ENCODE measurements at regions not wholly inside any gene's neighbourhood (a gene's known extent, or its start where the extent isn't known, plus 50 kb on each side); places are given as distances from the start of the nearest gene placed in this dataset.

- ChIA-PET POLR2A (no interaction called here), CTCF (interaction anchor here (0.6 kb wide), 2 partner anchors 40 to 298 kb away, joined by 3 read pairs; no protein-coding TSS in a partner anchor)
- Mint-ChIP-seq H3K4me3 (ENCODE audit: unreplicated experiment) (no peak overlapping the region), H3K4me1 (ENCODE audit: insufficient read depth, unreplicated experiment) (no peaks in the 10 kb centered on the region), H3K27me3 (ENCODE audit: insufficient read depth, unreplicated experiment) (no peaks in the 10 kb centered on the region), H3K36me3 (ENCODE audit: insufficient read depth, unreplicated experiment) (peaks cover 6% of the 10 kb centered on the region), H3K9me3 (ENCODE audit: unreplicated experiment) (no peaks in the 10 kb centered on the region), H3K27ac (ENCODE audit: low read depth, unreplicated experiment) (no peak overlapping the region)
- TF ChIP-seq CTCF (IDR thresholded peaks at IDR 0.05; ENCODE audit: unreplicated experiment), result no peak
- intact Hi-C loops (cut with micrococcal nuclease), result no loop called here
- BruUV-seq (replicated peaks), result no TSS peak
- no peak for DNase-seq (ENCODE audit: unreplicated experiment)
These were observed 76.0 kb upstream of the CDH10 start for GRCh38 chr5:24720743-24721142.

GRCh38 chr5:24714746-24715145 lies 70.0 kb upstream of the CDH10 start:
- no TSS peak for BruUV-seq (replicated peaks)
- Mint-ChIP-seq H3K4me3 (ENCODE audit: unreplicated experiment) (no peak overlapping the region), H3K27ac (ENCODE audit: low read depth, unreplicated experiment) (no peak overlapping the region), H3K9me3 (ENCODE audit: unreplicated experiment) (no peaks in the 10 kb centered on the region), H3K36me3 (ENCODE audit: insufficient read depth, unreplicated experiment) (no peaks in the 10 kb centered on the region), H3K4me1 (ENCODE audit: insufficient read depth, unreplicated experiment) (no peaks in the 10 kb centered on the region), H3K27me3 (ENCODE audit: insufficient read depth, unreplicated experiment) (no peaks in the 10 kb centered on the region)
- CTCF ChIA-PET, result no interaction called here
- intact Hi-C loops (cut with micrococcal nuclease), result no loop called here
- no peak for TF ChIP-seq CTCF (IDR thresholded peaks at IDR 0.05; ENCODE audit: unreplicated experiment)
- no peak for DNase-seq (ENCODE audit: unreplicated experiment)
- POLR2A ChIA-PET, result no interaction called here

DNA sequence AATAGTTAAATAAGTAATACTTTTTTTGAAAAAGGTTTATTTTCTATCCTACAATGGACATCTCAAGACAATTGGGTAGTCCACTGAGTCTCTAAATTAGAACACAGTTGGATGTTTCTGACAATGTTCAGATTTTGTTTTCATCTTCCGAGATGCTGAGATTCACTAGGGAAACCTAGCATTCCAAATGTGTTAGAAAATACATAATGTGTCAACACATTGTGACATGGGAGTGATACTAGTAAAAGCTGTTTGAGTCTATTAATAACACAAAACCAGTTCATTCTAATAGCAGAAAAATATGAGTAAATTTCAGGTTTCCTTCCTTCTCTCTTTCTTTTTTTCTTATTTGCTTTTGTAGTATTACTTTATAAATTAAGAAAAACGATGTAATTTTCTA lies 68.2 kb upstream of the CDH10 start:
- H3K4me1 Mint-ChIP-seq (ENCODE audit: insufficient read depth, unreplicated experiment), result no peaks in the 10 kb centered on the region
- H3K36me3 Mint-ChIP-seq (ENCODE audit: insufficient read depth, unreplicated experiment), result no peaks in the 10 kb centered on the region
- BruUV-seq (replicated peaks), result no TSS peak
- H3K27me3 Mint-ChIP-seq (ENCODE audit: insufficient read depth, unreplicated experiment), result no peaks in the 10 kb centered on the region
- POLR2A ChIA-PET, result no interaction called here
- no peak for DNase-seq (ENCODE audit: unreplicated experiment)
- no peak overlapping the region for H3K27ac Mint-ChIP-seq (ENCODE audit: low read depth, unreplicated experiment)
- no peaks in the 10 kb centered on the region for H3K9me3 Mint-ChIP-seq (ENCODE audit: unreplicated experiment)
- intact Hi-C loops (cut with micrococcal nuclease), result no loop called here
- no peak for TF ChIP-seq CTCF (IDR thresholded peaks at IDR 0.05; ENCODE audit: unreplicated experiment)
- no peak overlapping the region for H3K4me3 Mint-ChIP-seq (ENCODE audit: unreplicated experiment)
- CTCF ChIA-PET, result interaction anchor here (0.6 kb wide), 1 partner anchor 142 kb away, joined by 3 read pairs; no protein-coding TSS in a partner anchor

- no peaks in the 10 kb centered on the region for H3K4me1 Mint-ChIP-seq (ENCODE audit: insufficient read depth, unreplicated experiment)
- H3K4me3 Mint-ChIP-seq (ENCODE audit: unreplicated experiment), result no peak overlapping the region
- ChIA-PET POLR2A (no interaction called here), CTCF (no interaction called here)
- no TSS peak for BruUV-seq (replicated peaks)
- intact Hi-C loops (cut with micrococcal nuclease), result no loop called here
- TF ChIP-seq CTCF (IDR thresholded peaks at IDR 0.05; ENCODE audit: unreplicated experiment), result no peak
- H3K27ac Mint-ChIP-seq (ENCODE audit: low read depth, unreplicated experiment), result no peak overlapping the region
- H3K9me3 Mint-ChIP-seq (ENCODE audit: unreplicated experiment), result no peaks in the 10 kb centered on the region
- no peaks in the 10 kb centered on the region for H3K27me3 Mint-ChIP-seq (ENCODE audit: insufficient read depth, unreplicated experiment)
- H3K36me3 Mint-ChIP-seq (ENCODE audit: insufficient read depth, unreplicated experiment), result no peaks in the 10 kb centered on the region
- no peak for DNase-seq (ENCODE audit: unreplicated experiment)
These were observed 67.3 kb upstream of the CDH10 start for GRCh38 chr5:24712047-24712446.

Measured in MCF 10A (cell line).